Activated naive CD4-positive, alpha-beta T cell treated with anti-CD3 and anti-CD28 coated beads, Interleukin-2, amount 50 U/mL, for 24 hours (primary cell): ENCODE measurements at regions not wholly inside any gene's neighbourhood (a gene's known extent, or its start where the extent isn't known, plus 50 kb on each side); places are given as distances from the start of the nearest gene placed in this dataset.
"Not testable (repeated sequence)": the region's sequence is repeated elsewhere in the genome, so short reads cannot be mapped to it uniquely, and the experiment has no call there.

ENCODE experiments used
- H3K27ac Mint-ChIP-seq: one replicate; pipeline ENCODE4 v1.8.0; 2021; ENCODE audit warnings: mild to moderate bottlenecking, mixed read lengths
- H3K27me3 Mint-ChIP-seq: one replicate; pipeline ENCODE4 v1.8.0; 2021; ENCODE audit warnings: mixed read lengths
- H3K36me3 Mint-ChIP-seq: one replicate; pipeline ENCODE4 v1.8.0; 2021; ENCODE audit warnings: mixed read lengths
- H3K4me1 Mint-ChIP-seq: one replicate; pipeline ENCODE4 v1.8.0; 2021; ENCODE audit warnings: mixed read lengths
- H3K4me3 Mint-ChIP-seq: one replicate; pipeline ENCODE4 v1.8.0; 2021; ENCODE audit warnings: mild to moderate bottlenecking, mixed read lengths
- H3K9me3 Mint-ChIP-seq: one replicate; pipeline ENCODE4 v1.8.0; 2021; ENCODE audit warnings: mixed read lengths

GRCh38 chr18:23311351-23312121 is 141.6 kb upstream of the RIOK3 start:
- Mint-ChIP-seq H3K27ac (no peak overlapping the region), H3K36me3 (peaks cover 2% of the 10 kb centered on the region), H3K9me3 (no peaks in the 10 kb centered on the region), H3K4me3 (no peak overlapping the region), H3K27me3 (no peaks in the 10 kb centered on the region), H3K4me1 (peaks cover 13% of the 10 kb centered on the region)

- Mint-ChIP-seq H3K27ac (no peak overlapping the region), H3K4me1 (peaks cover 5% of the 10 kb centered on the region), H3K36me3 (peaks cover 2% of the 10 kb centered on the region), H3K9me3 (no peaks in the 10 kb centered on the region), H3K4me3 (no peak overlapping the region), H3K27me3 (no peaks in the 10 kb centered on the region)
These were observed 139.7 kb upstream of the RIOK3 start for GRCh38 chr18:23313379-23313778.

GRCh38 chr18:23314672-23315071 is 138.4 kb upstream of the RIOK3 start:
- no peaks in the 10 kb centered on the region for H3K9me3 Mint-ChIP-seq
- no peaks in the 10 kb centered on the region for H3K4me1 Mint-ChIP-seq
- H3K27ac Mint-ChIP-seq: no peak overlapping the region
- no peak overlapping the region for H3K4me3 Mint-ChIP-seq
- H3K27me3 Mint-ChIP-seq: no peaks in the 10 kb centered on the region
- H3K36me3 Mint-ChIP-seq: peaks cover 2% of the 10 kb centered on the region

- Mint-ChIP-seq H3K4me1 (no peaks in the 10 kb centered on the region), H3K27ac (no peak overlapping the region), H3K27me3 (no peaks in the 10 kb centered on the region), H3K4me3 (no peak overlapping the region), H3K36me3 (peaks cover 2% of the 10 kb centered on the region), H3K9me3 (no peaks in the 10 kb centered on the region)
These were observed 136.8 kb upstream of the RIOK3 start for GRCh38 chr18:23316316-23316715.

GRCh38 chr18:23316988-23317387 is 136.1 kb upstream of the RIOK3 start:
- H3K9me3 Mint-ChIP-seq: no peaks in the 10 kb centered on the region
- no peaks in the 10 kb centered on the region for H3K27me3 Mint-ChIP-seq
- H3K4me3 Mint-ChIP-seq: no peak overlapping the region
- H3K4me1 Mint-ChIP-seq: no peaks in the 10 kb centered on the region
- H3K27ac Mint-ChIP-seq: no peak overlapping the region
- peaks cover 4% of the 10 kb centered on the region for H3K36me3 Mint-ChIP-seq

- Mint-ChIP-seq H3K4me3 (no peak overlapping the region), H3K27ac (no peak overlapping the region), H3K4me1 (no peaks in the 10 kb centered on the region), H3K27me3 (no peaks in the 10 kb centered on the region), H3K9me3 (no peaks in the 10 kb centered on the region), H3K36me3 (peaks cover 5% of the 10 kb centered on the region)
These were observed 135.0 kb upstream of the RIOK3 start for GRCh38 chr18:23317975-23318675.

- Mint-ChIP-seq H3K9me3 (no peaks in the 10 kb centered on the region), H3K36me3 (peaks cover 7% of the 10 kb centered on the region), H3K4me3 (no peak overlapping the region), H3K27me3 (no peaks in the 10 kb centered on the region), H3K27ac (no peak overlapping the region), H3K4me1 (no peaks in the 10 kb centered on the region)
These were observed 132.3 kb upstream of the RIOK3 start for GRCh38 chr18:23320709-23321236.

GRCh38 chr18:23321996-23322395 is 131.1 kb upstream of the RIOK3 start:
- H3K27me3 Mint-ChIP-seq: no peaks in the 10 kb centered on the region
- H3K4me1 Mint-ChIP-seq: no peaks in the 10 kb centered on the region
- no peak overlapping the region for H3K27ac Mint-ChIP-seq
- H3K4me3 Mint-ChIP-seq: no peak overlapping the region
- H3K9me3 Mint-ChIP-seq: no peaks in the 10 kb centered on the region
- H3K36me3 Mint-ChIP-seq: peaks cover 15% of the 10 kb centered on the region

- H3K4me1 Mint-ChIP-seq: no peaks in the 10 kb centered on the region
- no peak overlapping the region for H3K4me3 Mint-ChIP-seq
- H3K36me3 Mint-ChIP-seq: peaks cover 17% of the 10 kb centered on the region
- no peaks in the 10 kb centered on the region for H3K9me3 Mint-ChIP-seq
- no peaks in the 10 kb centered on the region for H3K27me3 Mint-ChIP-seq
- H3K27ac Mint-ChIP-seq: no peak overlapping the region
These were observed 128.9 kb upstream of the RIOK3 start for GRCh38 chr18:23324056-23324811.

- Mint-ChIP-seq H3K27me3 (no peaks in the 10 kb centered on the region), H3K4me3 (no peak overlapping the region), H3K9me3 (no peaks in the 10 kb centered on the region), H3K27ac (no peak overlapping the region), H3K36me3 (peaks cover 18% of the 10 kb centered on the region), H3K4me1 (no peaks in the 10 kb centered on the region)
These were observed 128.2 kb upstream of the RIOK3 start for GRCh38 chr18:23324861-23325260.

GRCh38 chr18:23329671-23330070 is 123.4 kb upstream of the RIOK3 start:
- H3K27ac Mint-ChIP-seq, H3K9me3 Mint-ChIP-seq, H3K27me3 Mint-ChIP-seq, H3K4me3 Mint-ChIP-seq, H3K4me1 Mint-ChIP-seq: not testable (repeated sequence)
- peaks cover 20% of the 10 kb centered on the region for H3K36me3 Mint-ChIP-seq

GRCh38 chr18:23330423-23330822 is 122.7 kb upstream of the RIOK3 start:
- no peaks in the 10 kb centered on the region for H3K9me3 Mint-ChIP-seq
- peaks cover 18% of the 10 kb centered on the region for H3K36me3 Mint-ChIP-seq
- no peak overlapping the region for H3K27ac Mint-ChIP-seq
- H3K4me3 Mint-ChIP-seq: no peak overlapping the region
- no peaks in the 10 kb centered on the region for H3K4me1 Mint-ChIP-seq
- no peaks in the 10 kb centered on the region for H3K27me3 Mint-ChIP-seq

GRCh38 chr18:23331091-23331920 is 121.8 kb upstream of the RIOK3 start:
- no peaks in the 10 kb centered on the region for H3K9me3 Mint-ChIP-seq
- no peak overlapping the region for H3K27ac Mint-ChIP-seq
- H3K36me3 Mint-ChIP-seq: peaks cover 17% of the 10 kb centered on the region
- H3K4me1 Mint-ChIP-seq: no peaks in the 10 kb centered on the region
- H3K27me3 Mint-ChIP-seq: no peaks in the 10 kb centered on the region
- H3K4me3 Mint-ChIP-seq: no peak overlapping the region

GRCh38 chr18:23332356-23332755 is 120.7 kb upstream of the RIOK3 start:
- Mint-ChIP-seq H3K36me3 (peaks cover 15% of the 10 kb centered on the region), H3K27me3 (no peaks in the 10 kb centered on the region), H3K27ac (no peak overlapping the region)

GRCh38 chr18:23333827-23334226 is 119.3 kb upstream of the RIOK3 start:
- Mint-ChIP-seq H3K36me3 (peaks cover 14% of the 10 kb centered on the region), H3K4me1 (no peaks in the 10 kb centered on the region), H3K9me3 (no peaks in the 10 kb centered on the region), H3K27ac (no peak overlapping the region), H3K27me3 (no peaks in the 10 kb centered on the region), H3K4me3 (no peak overlapping the region)

More at GRCh38 chr18:23332356-23332755, 120.7 kb upstream of the RIOK3 start:
- Mint-ChIP-seq H3K4me3 (no peak overlapping the region), H3K4me1 (no peaks in the 10 kb centered on the region), H3K9me3 (no peaks in the 10 kb centered on the region)
